Right hindlimb (tissue), 1 donor: ENCODE measurements at regions not wholly inside any gene's neighbourhood (a gene's known extent, or its start where the extent isn't known, plus 50 kb on each side); places are given as distances from the start of the nearest gene placed in this dataset.

Experiments
- DNase-seq: peaks from one replicate; pipeline ENCODE4 v3.0.0-alpha.2; 2018

- no peak for DNase-seq
Measured at GRCh38 chr1:226816576-226816975, 53.8 kb upstream of the PSEN2 start.

GRCh38 chr1:226814751-226815537 lies 55.5 kb upstream of the PSEN2 start:
- peak; percentile 74 for DNase-seq

GRCh38 chr1:226813671-226814591 lies 56.5 kb upstream of the PSEN2 start:
- no peak for DNase-seq

- DNase-seq: no peak
Measured at GRCh38 chr1:226810681-226811080, 59.7 kb upstream of the PSEN2 start.

GRCh38 chr1:226809785-226810571 lies 60.4 kb upstream of the PSEN2 start:
- DNase-seq: peak; percentile 41

- DNase-seq: no peak
Measured at GRCh38 chr1:226808501-226808900, 61.9 kb upstream of the PSEN2 start.

- DNase-seq: no peak
Measured at GRCh38 chr1:226806988-226807387, 63.4 kb upstream of the PSEN2 start.

GRCh38 chr1:226804907-226805759 lies 65.3 kb upstream of the PSEN2 start:
- no peak for DNase-seq

- no peak for DNase-seq
Measured at GRCh38 chr1:226800763-226801380, 61.8 kb upstream of the ITPKB start.

- DNase-seq: no peak
Measured at GRCh38 chr1:226799634-226800281, 60.7 kb upstream of the ITPKB start.

- DNase-seq: no peak
Measured at GRCh38 chr1:226798427-226799411, 59.6 kb upstream of the ITPKB start.

GRCh38 chr1:226797151-226797550 lies 58.1 kb upstream of the ITPKB start:
- no peak for DNase-seq

GRCh38 chr1:226793620-226794276 lies 54.7 kb upstream of the ITPKB start:
- no peak for DNase-seq

- DNase-seq: no peak
Measured at GRCh38 chr1:226792368-226792767, 53.3 kb upstream of the ITPKB start.

- no peak for DNase-seq
Measured at GRCh38 chr1:226790545-226791181, 51.6 kb upstream of the ITPKB start.

- DNase-seq: no peak
Measured at GRCh38 chr1:226788965-226789364, 49.9 kb upstream of the ITPKB start.
